ENCODE measurements at regions not wholly inside any gene's neighbourhood (a gene's known extent, or its start where the extent isn't known, plus 50 kb on each side); places are given as distances from the start of the nearest gene placed in this dataset.

- TF ChIP-seq CTCF (IDR thresholded peaks at IDR 0.05) (no peak), POLR2A (IDR thresholded peaks at IDR 0.05) (no peak), POLR2AphosphoS5 (IDR thresholded peaks at IDR 0.05) (no peak)
Measured at GRCh38 chr5:174182111-174182510, 136.6 kb downstream of the NSG2 start.
